Loucy (cell line): ENCODE measurements at regions not wholly inside any gene's neighbourhood (a gene's known extent, or its start where the extent isn't known, plus 50 kb on each side); places are given as distances from the start of the nearest gene placed in this dataset.
"Not testable (repeated sequence)": the region's sequence is repeated elsewhere in the genome, so short reads cannot be mapped to it uniquely, and the experiment has no call there.

Experiments used
- H2AFZ ChIP-seq: fragments of 200-600 bp; sonication (generic); 2 replicates; pipeline ENCODE4 v1.6.0; 2016; ENCODE audit warnings: antibody characterized with exemption, mild to moderate bottlenecking, low read length, moderate library complexity
- H3F3A ChIP-seq: fragments of 200-600 bp; 2 replicates; pipeline ENCODE4 v1.6.0; 2016; ENCODE audit warnings: antibody characterized with exemption, low read depth, mild to moderate bottlenecking
- H3K27me3 ChIP-seq: fragments of 200-600 bp; sonication (generic); 2 replicates; pipeline ENCODE4 v1.6.1; 2014; ENCODE audit warnings: low read length, mild to moderate bottlenecking; ENCODE audit not compliant: insufficient read depth, poor library complexity, severe bottlenecking
- H3K36me3 ChIP-seq: fragments of 200-600 bp; sonication (generic); 2 replicates; pipeline ENCODE4 v1.6.1; 2016; ENCODE audit warnings: low read length; ENCODE audit not compliant: insufficient read depth
- H3K4me1 ChIP-seq: fragments of 200-600 bp; sonication (generic); 2 replicates; pipeline ENCODE4 v1.5.1; 2014; ENCODE audit warnings: low read length, mild to moderate bottlenecking; ENCODE audit not compliant: insufficient read depth, poor library complexity, severe bottlenecking
- H3K4me2 ChIP-seq: fragments of 200-600 bp; sonication (generic); 2 replicates; pipeline ENCODE4 v1.6.0; 2014; ENCODE audit warnings: antibody characterized with exemption, low read length, low read depth, mild to moderate bottlenecking; ENCODE audit not compliant: poor library complexity, severe bottlenecking
- H3K4me3 ChIP-seq: fragments of 200-600 bp; sonication (generic); 2 replicates; pipeline ENCODE4 v1.5.1; 2014; ENCODE audit warnings: low read length, mild to moderate bottlenecking, mixed read lengths; ENCODE audit not compliant: poor library complexity, severe bottlenecking
- H3K79me2 ChIP-seq: fragments of 200-600 bp; sonication (generic); 2 replicates; pipeline ENCODE4 v1.6.1; 2014; ENCODE audit warnings: low read length; ENCODE audit not compliant: insufficient read depth
- H3K9ac ChIP-seq: fragments of 200-600 bp; sonication (generic); 2 replicates; pipeline ENCODE4 v1.6.0; 2014; ENCODE audit warnings: mild to moderate bottlenecking, low read depth, low read length, moderate library complexity; ENCODE audit not compliant: poor library complexity, severe bottlenecking
- H3K9me2 ChIP-seq: fragments of 200-600 bp; sonication (generic); replicated peaks from 2 replicates; pipeline ENCODE4 v1.6.1; 2016; ENCODE audit warnings: low read depth, low read length, mixed read lengths
- H3K9me3 ChIP-seq: fragments of 200-600 bp; sonication (generic); 2 replicates; pipeline ENCODE4 v1.6.1; 2014; ENCODE audit warnings: mild to moderate bottlenecking, antibody characterized with exemption, low read length, low read depth; ENCODE audit not compliant: insufficient read depth
- H4K20me1 ChIP-seq: fragments of 200-600 bp; sonication (generic); 2 replicates; pipeline ENCODE4 v1.6.0; 2014; ENCODE audit warnings: antibody characterized with exemption, low read length, mild to moderate bottlenecking; ENCODE audit not compliant: insufficient read depth, poor library complexity, severe bottlenecking
- EZH2phosphoT487 ChIP-seq: fragments of 200-600 bp; IDR thresholded peaks from 2 replicates; pipeline ENCODE4 v1.6.1; 2018; ENCODE audit warnings: antibody characterized with exemption, mild to moderate bottlenecking, moderate library complexity, borderline replicate concordance
- TF ChIP-seq, protein P1 (sequence below): fragments of 200-600 bp; sonication (generic); conservative IDR thresholded peaks from 2 replicates; pipeline ENCODE4 v1.5.1; 2014; ENCODE audit warnings: mild to moderate bottlenecking, antibody characterized with exemption, low read length

DNA sequence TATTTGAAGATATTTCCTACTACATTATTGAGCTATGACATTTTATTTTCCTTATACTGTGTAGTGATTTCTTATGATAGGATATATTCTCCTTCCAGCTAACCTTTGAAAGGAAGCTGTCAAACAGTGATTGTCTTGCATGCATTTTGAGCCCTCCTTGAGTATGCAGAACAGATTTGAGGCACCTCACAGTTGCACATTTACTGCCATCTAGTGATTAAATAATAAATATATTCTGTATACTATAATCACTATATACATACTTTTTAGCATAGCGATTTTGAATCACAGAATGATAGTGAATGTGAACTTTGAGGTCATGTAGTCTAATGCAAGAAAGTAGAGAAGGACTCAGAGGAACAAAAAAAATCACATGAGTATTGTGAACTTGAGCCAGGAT is 268.4 kb upstream of the CDH19 start:
- H3K9ac ChIP-seq: no peak overlapping the region
- no peaks in the 10 kb centered on the region for H3K9me2 ChIP-seq
- H3F3A ChIP-seq: no peaks in the 10 kb centered on the region
- TF ChIP-seq, protein P1, sequence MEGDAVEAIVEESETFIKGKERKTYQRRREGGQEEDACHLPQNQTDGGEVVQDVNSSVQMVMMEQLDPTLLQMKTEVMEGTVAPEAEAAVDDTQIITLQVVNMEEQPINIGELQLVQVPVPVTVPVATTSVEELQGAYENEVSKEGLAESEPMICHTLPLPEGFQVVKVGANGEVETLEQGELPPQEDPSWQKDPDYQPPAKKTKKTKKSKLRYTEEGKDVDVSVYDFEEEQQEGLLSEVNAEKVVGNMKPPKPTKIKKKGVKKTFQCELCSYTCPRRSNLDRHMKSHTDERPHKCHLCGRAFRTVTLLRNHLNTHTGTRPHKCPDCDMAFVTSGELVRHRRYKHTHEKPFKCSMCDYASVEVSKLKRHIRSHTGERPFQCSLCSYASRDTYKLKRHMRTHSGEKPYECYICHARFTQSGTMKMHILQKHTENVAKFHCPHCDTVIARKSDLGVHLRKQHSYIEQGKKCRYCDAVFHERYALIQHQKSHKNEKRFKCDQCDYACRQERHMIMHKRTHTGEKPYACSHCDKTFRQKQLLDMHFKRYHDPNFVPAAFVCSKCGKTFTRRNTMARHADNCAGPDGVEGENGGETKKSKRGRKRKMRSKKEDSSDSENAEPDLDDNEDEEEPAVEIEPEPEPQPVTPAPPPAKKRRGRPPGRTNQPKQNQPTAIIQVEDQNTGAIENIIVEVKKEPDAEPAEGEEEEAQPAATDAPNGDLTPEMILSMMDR: peak; percentile 6; the same call in 1 of the 2 replicates
- no peak for TF ChIP-seq EZH2phosphoT487
- no peak overlapping the region for H3K4me2 ChIP-seq
- H3K9me3 ChIP-seq: no peaks in the 10 kb centered on the region
- H3K79me2 ChIP-seq: no peaks in the 10 kb centered on the region
- H3K4me3 ChIP-seq: no peak overlapping the region
- H3K27me3 ChIP-seq: no peaks in the 10 kb centered on the region
- no peaks in the 10 kb centered on the region for H3K4me1 ChIP-seq
- no peaks in the 10 kb centered on the region for H4K20me1 ChIP-seq
- no peaks in the 10 kb centered on the region for H3K36me3 ChIP-seq
- H2AFZ ChIP-seq: no peak overlapping the region

DNA sequence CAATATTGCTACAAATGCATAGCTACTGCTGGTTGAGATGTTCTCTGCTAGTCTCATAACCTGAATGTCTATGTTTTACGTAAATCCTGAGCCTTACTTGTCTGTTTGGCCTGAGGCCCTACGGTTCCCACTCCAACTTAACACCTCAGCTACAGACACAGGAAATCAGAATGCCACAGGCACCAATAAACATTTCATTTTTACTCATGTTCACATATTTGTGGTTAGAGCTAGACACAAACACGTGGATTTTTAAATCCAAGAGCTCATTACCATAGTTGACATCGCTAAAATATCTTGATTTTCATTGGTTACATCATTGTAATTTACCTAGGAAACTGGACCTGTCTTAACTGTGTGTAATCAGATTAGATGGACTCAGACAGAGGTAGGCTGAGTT is 263.8 kb upstream of the CDH19 start:
- H3K27me3 ChIP-seq: no peaks in the 10 kb centered on the region
- H3K4me3 ChIP-seq: no peak overlapping the region
- H3K9me3 ChIP-seq: no peaks in the 10 kb centered on the region
- no peaks in the 10 kb centered on the region for H3K36me3 ChIP-seq
- H3F3A ChIP-seq: no peaks in the 10 kb centered on the region
- no peak overlapping the region for H2AFZ ChIP-seq
- TF ChIP-seq, protein P1: no peak
- TF ChIP-seq EZH2phosphoT487: no peak
- H4K20me1 ChIP-seq: no peaks in the 10 kb centered on the region
- no peaks in the 10 kb centered on the region for H3K79me2 ChIP-seq
- no peaks in the 10 kb centered on the region for H3K9me2 ChIP-seq
- no peaks in the 10 kb centered on the region for H3K4me1 ChIP-seq
- H3K9ac ChIP-seq: no peak overlapping the region
- H3K4me2 ChIP-seq: no peak overlapping the region

DNA sequence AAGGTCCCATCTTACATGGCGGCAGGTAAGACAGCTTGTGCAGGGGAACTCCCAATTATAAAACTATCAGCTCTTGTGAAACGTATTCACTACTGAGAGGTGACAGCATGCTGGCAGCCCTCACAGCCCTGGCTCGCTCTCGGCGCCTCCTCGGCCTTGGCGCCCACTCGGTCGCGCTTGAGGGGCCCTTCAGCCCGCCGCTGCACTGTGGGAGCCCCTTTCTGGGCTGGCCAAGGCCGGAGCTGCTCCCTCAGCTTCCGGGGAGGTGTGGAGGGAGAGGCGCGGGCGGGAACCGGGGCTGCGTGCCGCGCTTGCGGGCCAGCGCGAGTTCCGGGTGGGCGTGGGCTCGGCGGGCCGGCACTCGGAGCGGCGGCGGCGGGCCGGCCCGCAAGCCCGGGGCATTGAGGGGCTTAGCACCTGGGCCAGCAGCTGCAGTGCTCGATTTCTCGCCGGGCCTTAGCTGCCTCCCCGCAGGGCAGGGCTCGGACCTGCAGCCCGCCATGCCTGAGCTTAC is 262.6 kb upstream of the CDH19 start:
- not testable (repeated sequence) for H2AFZ ChIP-seq, H3K79me2 ChIP-seq, H3K4me2 ChIP-seq, H3K36me3 ChIP-seq, H3F3A ChIP-seq, H3K9me2 ChIP-seq, H3K27me3 ChIP-seq, H3K4me1 ChIP-seq, H4K20me1 ChIP-seq, H3K9me3 ChIP-seq, H3K4me3 ChIP-seq, H3K9ac ChIP-seq

DNA sequence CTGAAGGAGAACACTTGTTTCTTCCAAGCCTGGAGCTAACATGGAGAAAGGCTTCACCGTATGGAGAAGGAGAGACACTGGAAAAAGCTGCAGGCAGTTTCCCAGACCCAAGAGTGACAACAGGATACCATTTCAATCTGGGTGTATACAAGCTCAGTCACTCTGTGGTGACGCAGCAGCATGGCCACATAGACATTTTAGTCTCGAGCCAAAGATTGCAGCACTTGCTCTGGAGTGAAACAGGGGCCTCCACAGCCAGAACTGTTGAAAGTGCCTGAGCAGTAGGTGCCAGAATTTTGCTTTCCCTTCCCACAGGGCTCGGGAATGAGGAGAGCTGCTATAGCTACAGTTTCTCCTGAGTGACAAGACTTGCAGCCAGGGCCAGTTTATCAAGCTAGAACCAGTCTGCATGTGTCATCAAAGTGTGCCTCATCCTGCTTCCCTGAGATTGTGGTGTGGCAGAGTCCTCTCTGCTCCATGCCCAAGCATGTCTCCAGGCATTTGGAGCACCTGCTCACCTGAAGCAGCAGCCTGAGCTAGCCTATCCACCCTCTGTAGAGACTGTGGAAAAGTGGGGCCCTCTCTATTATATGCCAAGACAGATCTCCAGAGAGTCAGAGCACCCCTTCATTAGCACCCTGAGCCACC is 234.6 kb upstream of the CDH19 start:
- no peak for TF ChIP-seq EZH2phosphoT487
- TF ChIP-seq, protein P1: no peak
- no peaks in the 10 kb centered on the region for H3K79me2 ChIP-seq

More for the DNA sequence above, 234.6 kb upstream of the CDH19 start:
- Histone ChIP-seq H4K20me1 (no peaks in the 10 kb centered on the region), H3K9me3 (no peaks in the 10 kb centered on the region), H3K4me2 (no peak overlapping the region), H2AFZ (no peak overlapping the region), H3F3A (no peaks in the 10 kb centered on the region), H3K9ac (no peak overlapping the region), H3K4me3 (no peak overlapping the region), H3K36me3 (no peaks in the 10 kb centered on the region), H3K4me1 (no peaks in the 10 kb centered on the region), H3K9me2 (no peaks in the 10 kb centered on the region), H3K27me3 (no peaks in the 10 kb centered on the region)
